KG1 (cell line): ENCODE measurements at regions not wholly inside any gene's neighbourhood (a gene's known extent, or its start where the extent isn't known, plus 50 kb on each side); places are given as distances from the start of the nearest gene placed in this dataset.

Experiments
- DNase-seq: peaks from one replicate; lab custom pipeline; 2025; lab: John Stamatoyannopoulos, UW

DNA sequence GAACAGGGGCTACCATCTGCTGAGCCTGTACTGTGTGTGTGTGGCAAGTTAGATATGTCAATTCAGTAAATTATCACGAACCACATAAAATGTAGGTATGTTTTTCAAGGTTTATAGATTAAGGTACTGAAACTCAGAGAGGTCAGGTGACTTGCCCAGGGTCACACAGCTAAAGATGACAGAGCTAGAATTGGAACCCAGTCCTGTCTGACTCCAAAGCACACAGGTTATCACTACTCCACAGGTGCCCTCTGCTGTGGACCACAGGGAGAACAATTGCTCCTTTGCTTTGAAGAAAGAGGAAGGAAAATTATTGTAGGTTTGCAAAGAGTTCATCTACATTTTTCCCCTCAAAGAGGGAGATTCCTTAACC is 229.7 kb upstream of the AGAP1 start:
- no peak for DNase-seq

DNA sequence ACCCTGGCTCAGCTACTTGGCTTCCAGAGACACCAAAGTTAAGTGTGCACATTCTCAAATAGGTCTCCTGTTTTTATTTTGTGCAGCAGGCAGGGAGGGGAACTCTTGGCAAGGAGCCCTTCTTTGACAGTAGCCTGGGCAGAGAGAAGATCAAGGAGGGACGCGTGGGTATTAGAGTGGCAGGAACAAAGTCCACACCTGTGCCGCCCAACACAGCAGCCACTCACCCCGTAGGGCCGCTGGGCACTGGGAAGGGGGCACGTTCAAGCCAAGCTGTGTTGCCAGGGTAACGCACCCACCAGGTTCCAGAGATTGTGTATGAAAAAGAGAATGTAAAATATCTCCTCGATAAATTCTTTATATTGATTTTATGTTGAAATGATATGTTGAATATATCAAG is 229.3 kb upstream of the AGAP1 start:
- DNase-seq: no peak

DNA sequence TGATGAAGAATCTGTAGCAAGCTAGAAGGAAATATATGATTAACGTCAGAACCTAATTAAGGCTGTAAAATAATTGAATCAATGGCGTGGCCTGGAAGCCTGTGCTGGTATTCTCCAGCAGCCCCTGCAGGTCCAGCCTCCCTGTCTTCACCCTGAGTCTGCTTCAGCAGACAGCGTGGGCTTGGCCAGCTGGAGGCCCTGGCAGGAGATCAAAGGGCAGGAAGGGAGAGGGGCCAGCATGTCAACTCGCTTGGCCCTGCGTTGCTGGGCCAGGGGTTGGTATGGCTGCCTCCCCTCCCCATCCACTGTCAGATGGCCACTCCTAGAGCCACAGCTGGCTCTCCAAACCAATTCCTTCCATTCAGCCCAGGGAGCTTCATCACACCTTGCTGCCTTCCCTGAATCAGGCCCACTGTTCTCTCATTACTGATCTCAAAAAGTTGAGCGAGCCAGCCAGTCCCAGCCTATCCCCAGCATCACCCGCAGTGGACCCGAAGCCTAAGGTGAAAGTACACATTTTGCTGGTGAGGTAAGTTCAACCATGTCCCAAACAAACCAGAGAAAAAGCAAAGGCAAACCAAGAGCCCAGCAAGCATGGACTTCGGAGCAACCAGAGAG is 228.4 kb upstream of the AGAP1 start:
- DNase-seq: no peak

DNA sequence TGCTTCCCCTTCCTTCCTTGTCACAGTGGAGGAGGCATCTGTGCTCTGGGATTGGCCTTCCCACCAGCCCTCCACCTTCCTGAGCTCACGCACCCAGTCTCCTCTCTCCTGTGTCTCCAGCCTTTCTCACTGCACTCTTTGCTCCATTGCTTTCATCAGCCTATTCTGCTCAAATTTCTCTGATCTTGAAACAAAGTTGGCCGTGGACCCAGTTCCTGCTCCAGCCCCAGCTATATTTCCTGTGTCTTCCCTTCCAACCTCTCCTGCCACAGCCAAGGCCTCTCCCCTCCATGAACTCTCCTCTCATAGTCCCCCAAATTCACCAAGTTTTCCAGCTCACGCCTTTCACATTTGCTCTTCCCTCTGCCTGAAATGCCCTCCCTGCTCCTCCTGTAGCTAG is 226.6 kb upstream of the AGAP1 start:
- DNase-seq: no peak

DNA sequence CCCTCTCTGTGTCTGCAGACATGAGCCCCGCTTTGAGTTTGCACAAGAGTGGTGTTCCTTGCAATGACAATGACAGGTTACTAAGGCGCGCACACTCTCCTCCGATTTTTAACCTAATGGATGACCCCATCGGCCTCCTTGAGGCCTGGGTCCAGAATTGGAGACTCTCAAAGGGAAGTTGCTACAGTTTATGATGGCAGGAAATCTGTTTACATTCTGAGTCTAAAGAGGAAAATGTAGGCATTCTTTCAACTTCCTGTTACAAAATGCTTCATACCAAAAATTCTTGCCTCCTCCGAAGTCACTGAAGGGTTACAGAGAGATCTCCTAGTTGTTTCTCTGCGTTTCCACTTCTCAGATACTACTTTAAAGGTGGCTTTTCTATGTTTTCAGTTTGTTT is 225.3 kb upstream of the AGAP1 start:
- no peak for DNase-seq

DNA sequence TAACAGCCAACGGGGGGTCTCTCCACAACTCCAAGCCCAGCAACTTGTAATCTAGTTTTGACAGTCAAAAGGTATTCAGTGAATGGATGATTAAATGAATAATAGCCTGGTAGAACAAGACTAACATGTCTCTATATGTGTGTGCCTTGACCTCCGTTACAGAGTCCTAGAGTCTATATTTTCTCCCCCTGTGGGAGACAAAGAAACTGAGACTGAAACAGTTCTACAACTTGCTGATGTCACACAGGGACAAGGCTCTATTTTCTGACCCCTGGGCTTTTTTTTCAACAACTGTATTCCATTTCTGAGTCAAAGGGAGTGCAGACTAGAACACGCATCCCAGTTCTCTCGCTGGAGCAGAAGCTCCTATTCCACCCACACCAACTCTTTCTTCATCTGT is 223.6 kb upstream of the AGAP1 start:
- no peak for DNase-seq

DNA sequence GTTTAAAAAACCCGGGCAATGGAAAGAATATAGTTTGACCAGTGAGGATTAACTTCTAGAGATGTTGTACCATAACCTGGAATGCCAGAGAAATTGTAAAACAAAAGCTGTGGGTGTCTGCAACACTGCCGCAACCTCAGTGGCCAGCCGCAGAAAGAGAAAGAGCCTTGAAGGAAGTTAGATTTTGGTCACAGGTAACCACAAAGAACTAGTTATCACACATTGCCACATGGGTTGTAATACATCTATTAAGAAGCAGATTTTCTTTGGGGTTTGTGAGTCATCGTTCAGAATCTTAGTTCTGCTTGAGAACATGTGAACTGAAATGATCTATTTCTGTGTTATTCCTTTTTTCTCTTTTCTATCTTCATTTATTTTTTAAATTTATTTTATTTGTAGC is 222.9 kb upstream of the AGAP1 start:
- DNase-seq: peak; percentile 49

DNA sequence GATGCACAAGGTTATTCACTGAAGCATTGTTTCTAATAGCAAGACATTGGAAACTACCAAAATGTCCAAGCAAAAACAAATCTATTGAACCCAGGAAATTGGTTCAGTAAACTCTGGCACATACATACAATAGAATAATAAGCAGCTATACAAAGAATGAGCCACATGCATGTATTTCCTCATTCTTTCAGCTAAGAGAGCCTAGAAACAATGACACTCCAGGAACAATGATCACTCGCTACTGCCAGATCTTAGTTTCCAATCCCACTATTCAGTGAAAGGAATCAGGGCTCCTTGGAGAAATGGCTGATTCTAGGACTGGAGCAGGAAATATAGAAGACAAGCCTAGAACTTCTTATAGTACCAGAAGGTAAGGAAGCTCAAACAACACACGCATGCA is 221.9 kb upstream of the AGAP1 start:
- DNase-seq: no peak

DNA sequence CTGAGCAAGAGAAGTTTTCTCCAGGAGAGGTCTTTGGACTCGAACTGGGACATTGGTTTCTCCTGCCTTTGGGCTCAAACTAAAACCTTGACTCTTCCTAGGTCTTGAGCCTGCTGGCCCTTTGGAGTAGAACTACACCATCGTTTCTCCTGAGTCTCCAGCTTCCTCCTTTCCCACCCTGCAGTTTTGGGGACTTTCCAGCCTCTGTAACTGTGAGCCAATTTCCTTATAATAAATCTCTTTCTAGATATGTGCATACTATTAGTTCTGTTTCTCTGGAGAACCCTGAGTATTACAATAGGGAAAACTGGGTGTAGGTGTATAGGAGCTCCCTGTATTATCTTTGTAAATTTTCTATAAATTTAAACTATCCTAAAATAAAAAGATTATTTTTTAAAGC is 219.8 kb upstream of the AGAP1 start:
- DNase-seq: no peak

DNA sequence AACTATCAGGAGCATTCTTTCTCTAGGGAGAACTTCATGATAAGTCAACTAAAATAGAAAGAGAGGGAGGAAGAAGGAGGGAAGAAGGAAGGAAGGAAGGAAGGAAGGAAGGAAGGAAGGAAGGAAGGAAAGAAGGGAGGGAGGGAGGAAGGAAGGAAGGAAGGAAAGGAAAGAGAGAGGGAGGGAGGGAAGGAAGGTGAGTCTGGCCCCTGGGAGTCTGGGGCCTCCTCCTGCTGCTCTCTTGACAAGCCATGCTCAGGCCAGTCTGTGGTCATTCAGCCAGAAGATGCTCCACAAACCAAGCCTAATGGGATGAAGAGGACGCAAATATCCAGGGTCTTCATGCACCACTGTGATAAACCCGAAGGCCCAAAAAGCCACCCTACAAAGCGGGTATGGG is 216.4 kb upstream of the AGAP1 start:
- DNase-seq: no peak

DNA sequence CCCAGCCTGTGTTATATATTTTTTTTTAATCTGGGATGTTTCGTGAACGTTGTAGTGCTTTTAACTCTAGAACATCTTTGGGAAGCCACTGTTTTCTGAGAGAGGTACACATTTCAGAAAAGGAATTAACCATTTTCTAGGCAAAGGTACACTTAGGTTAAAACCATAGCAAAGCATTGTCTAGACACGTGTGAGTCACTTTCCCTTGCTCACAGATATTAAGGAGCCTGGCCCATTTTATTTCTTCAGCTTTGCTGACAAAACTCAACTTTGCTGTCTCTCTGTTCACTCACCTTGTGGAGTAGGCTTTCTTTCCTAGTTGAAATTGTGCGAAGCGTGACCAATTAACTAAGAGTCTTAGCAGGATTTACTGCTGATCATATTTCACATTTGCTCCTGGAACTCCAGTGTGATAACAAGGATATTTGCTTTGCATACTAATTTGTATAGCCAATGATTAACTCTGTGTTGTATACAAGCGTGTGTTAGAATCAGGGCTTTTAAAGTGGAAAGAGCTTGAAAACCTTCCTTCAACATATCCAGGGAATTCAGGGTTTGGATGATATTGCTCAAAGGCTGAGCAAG is 215.0 kb upstream of the AGAP1 start:
- no peak for DNase-seq

DNA sequence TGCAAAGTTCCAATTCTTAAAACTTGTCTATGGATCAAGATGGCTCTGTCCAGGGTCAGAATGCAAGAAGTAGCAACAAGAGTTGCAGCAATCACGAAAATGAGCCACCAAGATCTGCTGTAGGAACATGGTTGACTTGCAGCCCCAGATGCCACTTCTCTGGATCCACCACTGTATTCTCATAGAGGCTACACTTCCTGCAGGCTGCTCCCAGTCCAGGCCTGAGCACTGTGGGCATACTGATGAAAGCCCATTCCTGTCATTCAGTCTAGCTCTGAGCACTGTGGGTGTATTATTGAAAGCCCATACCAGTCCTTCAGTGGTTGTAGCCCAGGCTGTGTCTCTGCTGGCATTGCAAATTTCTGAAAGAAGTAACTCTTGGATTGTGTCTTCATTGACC is 213.9 kb upstream of the AGAP1 start:
- no peak for DNase-seq

DNA sequence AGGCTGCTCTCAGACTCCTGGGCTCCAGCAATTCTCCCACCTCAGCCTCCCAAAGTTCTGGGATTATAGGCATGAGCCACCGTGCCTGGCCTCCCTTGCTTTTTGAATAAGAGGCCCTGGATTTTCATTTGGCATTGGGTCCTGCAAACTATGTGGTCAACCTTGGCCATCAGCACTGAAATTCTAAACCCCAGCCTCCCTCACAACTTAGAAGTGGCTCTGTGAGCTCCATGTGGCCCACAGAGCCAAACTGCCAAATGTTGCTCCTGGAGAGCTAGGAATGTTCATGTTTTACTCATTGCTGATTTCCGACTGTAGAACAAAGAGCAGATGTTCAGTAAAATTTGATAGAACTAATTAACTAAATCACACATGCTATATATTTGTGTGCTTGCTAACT is 210.6 kb upstream of the AGAP1 start:
- DNase-seq: no peak

DNA sequence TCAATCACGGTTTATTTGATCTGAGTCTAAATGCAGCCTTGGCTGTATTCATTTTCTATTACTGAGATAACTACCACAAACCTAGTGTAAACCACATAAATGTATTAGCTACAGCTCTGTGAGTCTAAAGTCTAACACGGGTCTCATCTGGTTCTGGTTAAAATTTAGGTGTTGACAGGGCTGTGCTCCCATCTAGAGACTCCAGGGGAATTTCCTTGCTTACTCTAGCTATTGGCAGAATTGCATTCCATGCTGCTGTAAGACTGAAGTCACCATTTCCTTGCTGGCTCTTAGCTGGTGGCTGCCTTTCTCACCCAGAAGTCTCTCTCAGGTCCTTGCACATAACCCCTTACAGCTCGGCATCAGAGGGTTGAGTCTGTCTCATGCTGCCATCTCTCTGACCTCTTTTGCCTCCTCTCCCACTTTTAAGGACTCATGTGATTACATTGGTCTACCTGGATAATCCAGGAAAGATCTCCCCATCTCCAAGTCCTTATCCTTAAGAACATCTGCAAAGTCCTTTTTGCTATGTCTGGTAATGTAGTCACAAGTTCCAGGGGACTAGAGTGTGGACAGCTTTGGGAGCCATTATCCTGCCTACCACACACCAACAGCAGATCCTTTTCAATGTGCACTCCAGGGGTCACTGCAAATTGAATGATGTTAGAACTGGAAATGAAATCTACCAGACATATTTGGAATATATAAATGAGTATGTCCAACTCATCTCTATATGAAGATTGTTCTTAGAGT is 207.0 kb upstream of the AGAP1 start:
- DNase-seq: no peak

DNA sequence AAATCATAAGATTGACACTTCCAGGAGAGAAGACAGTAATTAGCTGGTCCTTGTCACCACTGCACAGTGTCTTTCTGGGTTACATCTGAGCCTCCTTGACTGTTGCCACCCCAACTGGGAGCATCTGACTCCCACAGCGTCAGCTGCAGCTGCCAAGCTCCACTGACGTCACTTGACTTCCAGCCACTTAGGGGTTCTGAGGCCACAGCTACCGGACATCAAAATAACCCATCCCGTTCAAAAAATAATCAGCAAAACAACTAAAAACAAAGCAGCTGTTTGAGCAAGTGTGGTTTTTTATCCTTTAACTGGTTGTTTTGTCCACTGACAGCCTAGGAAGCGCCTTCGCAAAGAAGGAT is 206.5 kb upstream of the AGAP1 start:
- DNase-seq: no peak

DNA sequence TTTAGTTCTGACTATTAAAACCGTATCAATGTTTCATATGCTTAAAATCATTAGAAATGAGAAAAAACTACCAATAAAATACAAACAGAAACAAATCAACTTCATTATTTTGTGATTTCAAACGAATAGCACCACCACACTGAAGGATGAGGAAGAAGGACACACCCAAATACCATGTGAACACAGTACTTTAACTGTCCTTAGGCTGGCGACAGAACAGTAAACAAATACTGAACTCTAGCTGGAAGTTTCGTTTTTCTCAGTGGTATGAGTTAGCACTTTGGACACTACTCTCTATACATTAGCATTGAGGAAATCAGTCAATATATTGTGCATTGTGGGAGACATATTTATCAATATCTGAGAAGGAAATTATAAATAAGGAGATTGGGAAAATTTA is 202.4 kb upstream of the AGAP1 start:
- no peak for DNase-seq

DNA sequence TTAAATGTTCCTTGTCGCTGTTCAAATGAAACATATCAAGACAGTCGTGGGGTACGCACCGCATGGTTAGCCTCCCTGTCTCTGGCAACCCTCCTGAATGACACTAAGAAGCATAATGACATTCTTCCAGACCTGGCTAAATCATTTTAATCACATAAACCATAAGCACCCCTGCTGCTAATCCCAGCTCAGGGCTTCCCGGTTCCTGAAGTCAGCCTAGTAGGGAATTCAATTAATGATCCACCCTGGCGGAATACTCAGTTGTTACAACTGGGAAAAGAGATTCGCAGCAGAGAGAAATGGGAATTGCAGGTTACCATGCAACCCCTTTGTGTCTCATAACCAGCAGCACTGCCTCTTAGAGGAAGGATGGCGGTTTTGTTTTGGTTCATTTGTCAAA is 200.8 kb upstream of the AGAP1 start:
- no peak for DNase-seq

DNA sequence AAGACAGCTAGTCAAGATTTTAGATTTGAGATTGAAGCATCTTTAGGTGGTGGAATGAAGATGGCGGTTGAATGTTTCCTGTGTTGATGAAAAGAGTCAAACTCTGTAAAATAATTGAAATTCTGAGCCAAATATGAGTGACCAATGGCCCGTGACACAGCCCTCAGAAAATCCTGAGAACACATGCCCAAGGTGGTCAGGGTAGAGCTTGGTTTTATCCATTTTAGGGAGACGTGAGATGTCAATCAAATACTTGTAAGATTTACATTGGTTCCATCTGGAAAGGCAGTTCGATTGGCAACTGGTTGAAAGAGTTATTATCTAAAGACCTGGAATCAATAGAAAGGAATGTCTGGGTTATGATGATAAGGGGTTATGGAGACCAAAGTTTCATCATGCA is 198.0 kb upstream of the AGAP1 start:
- DNase-seq: no peak

DNA sequence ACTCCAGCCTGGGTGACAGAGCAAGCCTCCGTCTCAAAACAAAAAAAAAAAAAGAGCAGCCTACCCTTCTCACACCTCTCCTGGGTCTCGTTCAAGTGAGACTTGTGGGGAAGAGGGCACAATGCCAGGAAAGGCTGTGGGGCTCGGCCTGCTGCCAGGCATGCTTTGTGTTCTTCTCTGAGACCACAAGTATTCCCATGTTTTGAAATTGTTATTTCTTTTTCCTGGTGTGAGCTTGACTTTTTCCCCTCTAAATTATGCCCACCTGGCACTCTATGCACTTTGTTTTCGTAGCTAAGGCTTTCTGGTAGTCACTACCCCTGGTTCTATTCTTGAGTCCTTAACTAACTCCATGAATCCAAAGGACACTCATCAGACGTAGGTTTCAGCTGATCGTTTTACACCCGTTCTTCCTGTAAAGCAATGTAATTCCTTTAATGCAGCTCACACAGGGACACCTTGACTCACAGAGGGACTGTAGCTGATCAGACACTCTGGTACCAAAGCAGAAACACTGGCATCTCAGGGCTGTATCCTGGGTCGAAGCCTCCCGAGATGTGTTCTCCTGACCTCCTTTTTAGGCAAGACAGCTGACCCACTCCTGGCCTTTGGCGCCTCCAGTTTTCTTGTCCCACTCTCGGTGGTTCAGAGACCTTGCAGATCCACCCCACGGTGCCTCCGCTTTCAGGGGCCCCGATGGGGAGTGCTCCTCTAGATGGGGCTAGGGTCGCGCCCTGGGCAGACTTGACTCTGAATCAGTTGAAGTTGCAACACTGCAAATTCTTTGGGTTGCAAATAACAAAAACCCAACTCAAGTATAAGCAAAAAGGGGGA is 193.3 kb upstream of the AGAP1 start:
- no peak for DNase-seq

DNA sequence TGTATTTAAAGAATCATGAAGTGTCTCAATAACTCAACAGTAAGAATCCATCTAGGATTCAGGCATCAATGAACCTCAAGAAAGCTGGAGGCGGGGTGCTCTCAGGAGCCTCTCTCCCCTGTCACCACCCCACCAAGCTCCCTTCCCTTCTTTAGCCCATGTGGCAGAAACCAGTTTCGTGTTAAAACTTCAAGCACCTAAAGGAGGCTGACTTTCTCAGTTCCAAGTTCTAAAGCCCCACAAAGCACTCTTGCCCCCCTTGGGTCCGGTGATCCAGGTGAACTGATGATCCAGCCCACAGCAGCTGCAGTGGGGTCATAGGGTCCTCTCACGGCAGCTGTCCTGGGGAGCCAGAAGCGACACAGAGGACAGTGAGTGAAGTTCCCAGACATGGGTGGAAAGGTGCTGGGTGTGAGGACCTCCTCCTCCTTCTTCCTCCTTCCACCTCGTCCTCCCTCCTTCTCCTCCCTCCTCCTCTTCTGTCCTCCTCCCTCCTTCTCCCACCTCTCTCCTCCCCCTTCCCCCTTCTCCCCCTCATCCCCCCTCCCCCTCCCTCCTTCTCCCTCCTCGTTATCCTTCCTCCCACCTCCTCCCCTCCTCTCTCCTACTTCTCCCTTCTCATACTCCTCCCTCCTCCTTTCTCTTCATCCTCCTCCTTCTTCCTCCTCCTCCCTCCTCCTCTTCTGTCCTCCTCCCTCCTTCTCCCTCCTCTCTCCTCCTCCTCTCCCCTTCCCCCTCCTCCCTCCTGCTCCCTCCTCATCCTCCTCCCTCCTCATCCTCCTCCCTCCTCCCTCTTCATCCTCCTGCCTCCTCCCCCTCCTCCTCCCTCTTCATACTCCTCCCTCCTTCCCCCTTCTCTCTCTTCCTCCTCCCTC is 192.4 kb upstream of the AGAP1 start:
- no peak for DNase-seq

DNA sequence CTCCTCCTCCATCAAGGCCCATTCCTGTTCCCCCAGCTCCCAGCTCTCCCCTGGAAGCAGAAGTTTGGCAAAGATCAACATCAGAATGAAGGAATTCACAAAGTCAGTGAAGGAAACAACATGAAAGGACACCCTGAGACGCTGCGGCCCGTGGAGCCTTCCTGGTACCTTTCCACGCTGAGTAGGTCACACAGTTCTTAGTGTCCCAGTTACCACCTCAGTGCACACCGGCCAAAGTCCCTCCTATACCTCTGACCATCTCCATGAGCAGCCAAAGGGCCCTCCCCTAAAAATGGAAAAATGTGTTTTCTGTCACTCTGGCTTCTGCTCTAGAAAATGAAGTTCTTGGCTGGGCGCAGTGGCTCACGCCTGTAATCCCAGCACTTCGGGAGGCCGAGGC is 191.6 kb upstream of the AGAP1 start:
- no peak for DNase-seq
